GM12865 (cell line): ENCODE measurements at regions not wholly inside any gene's neighbourhood (a gene's known extent, or its start where the extent isn't known, plus 50 kb on each side); places are given as distances from the start of the nearest gene placed in this dataset.

ENCODE experiments used
- DNase-seq: peaks from one replicate; pipeline ENCODE4 v3.0.0; 2010; ENCODE audit warnings: low read depth
- H3K4me3 ChIP-seq: 2 replicates; pipeline ENCODE4 v1.5.1; 2011; ENCODE audit warnings: mild to moderate bottlenecking, low read depth, low read length, control low read depth
- CTCF ChIP-seq: IDR thresholded peaks from 2 replicates; pipeline ENCODE4 v1.5.1; 2011; ENCODE audit warnings: low read length, control low read depth, low read depth, inconsistent platforms; ENCODE audit not compliant: insufficient read depth; ENCODE audit errors: missing control alignments

GRCh38 chr3:159773706-159774105 is 214.9 kb upstream of the IL12A start:
- no peak for TF ChIP-seq CTCF
- no peak overlapping the region for H3K4me3 ChIP-seq
- no peak for DNase-seq

- DNase-seq: no peak
- TF ChIP-seq CTCF: no peak
- no peak overlapping the region for H3K4me3 ChIP-seq
Measured at GRCh38 chr3:159775372-159775961, 213.2 kb upstream of the IL12A start.

- TF ChIP-seq CTCF: no peak
- H3K4me3 ChIP-seq: no peak overlapping the region
- no peak for DNase-seq
Measured at GRCh38 chr3:159776779-159777178, 211.9 kb upstream of the IL12A start.

GRCh38 chr3:159779883-159780282 is 208.8 kb upstream of the IL12A start:
- H3K4me3 ChIP-seq: no peak overlapping the region
- no peak for TF ChIP-seq CTCF
- no peak for DNase-seq

GRCh38 chr3:159781867-159782266 is 206.8 kb upstream of the IL12A start:
- no peak for DNase-seq

GRCh38 chr3:159782724-159783421 is 205.8 kb upstream of the IL12A start:
- DNase-seq: no peak
- no peak overlapping the region for H3K4me3 ChIP-seq
- TF ChIP-seq CTCF: no peak

More at GRCh38 chr3:159781867-159782266, 206.8 kb upstream of the IL12A start:
- no peak overlapping the region for H3K4me3 ChIP-seq
- no peak for TF ChIP-seq CTCF
